ENCODE measurements at regions not wholly inside any gene's neighbourhood (a gene's known extent, or its start where the extent isn't known, plus 50 kb on each side); places are given as distances from the start of the nearest gene placed in this dataset.

GRCh38 chr7:156274557-156274956 lies 366.0 kb upstream of the RNF32 start:
- Histone ChIP-seq H3K27ac (ENCODE audit: poor library complexity, severe bottlenecking) (no peak overlapping the region), H3K4me3 (ENCODE audit: severe bottlenecking) (no peak overlapping the region), H3K27me3 (ENCODE audit: insufficient read depth, poor library complexity, severe bottlenecking) (peaks cover 4% of the 10 kb centered on the region), H3K9me3 (ENCODE audit: severe bottlenecking) (no peaks in the 10 kb centered on the region), H3K4me1 (ENCODE audit: insufficient read depth, poor library complexity, severe bottlenecking) (no peaks in the 10 kb centered on the region), H3K36me3 (ENCODE audit: low read depth) (no peaks in the 10 kb centered on the region)
- no peak for TF ChIP-seq CTCF (IDR thresholded peaks at IDR 0.05; ENCODE audit: poor library complexity, severe bottlenecking)
- no peak for DNase-seq (ENCODE audit: low spot score)
- no peak for ATAC-seq (ENCODE audit: low read depth)

DNA sequence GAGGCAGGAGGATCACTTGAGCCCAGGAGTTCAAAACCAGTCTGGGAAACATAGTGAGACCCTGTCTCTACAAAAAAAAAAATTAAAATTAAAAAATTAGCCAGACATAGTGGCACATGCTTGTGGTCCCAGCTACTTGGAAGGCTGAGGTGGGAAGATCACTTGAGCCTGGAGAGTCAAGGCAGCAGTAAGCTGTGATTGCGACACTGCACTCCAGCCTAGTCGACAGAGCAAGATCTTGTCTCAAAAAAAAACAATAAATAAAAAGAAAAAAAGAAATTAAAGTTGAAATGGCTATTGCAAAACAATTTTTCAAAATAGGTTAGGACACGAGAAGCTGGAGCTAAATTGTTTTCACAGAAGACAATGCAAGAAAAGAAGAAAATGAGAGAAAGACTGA lies 379.0 kb upstream of the RNF32 start:
- no peak for DNase-seq (ENCODE audit: low spot score)
- Histone ChIP-seq H3K27me3 (ENCODE audit: insufficient read depth, poor library complexity, severe bottlenecking) (no peaks in the 10 kb centered on the region), H3K36me3 (ENCODE audit: low read depth) (no peaks in the 10 kb centered on the region), H3K27ac (ENCODE audit: poor library complexity, severe bottlenecking) (no peak overlapping the region), H3K4me3 (ENCODE audit: severe bottlenecking) (no peak overlapping the region), H3K4me1 (ENCODE audit: insufficient read depth, poor library complexity, severe bottlenecking) (no peaks in the 10 kb centered on the region), H3K9me3 (ENCODE audit: severe bottlenecking) (no peaks in the 10 kb centered on the region)
- no peak for TF ChIP-seq CTCF (IDR thresholded peaks at IDR 0.05; ENCODE audit: poor library complexity, severe bottlenecking)
- no peak for ATAC-seq (ENCODE audit: low read depth)

GRCh38 chr7:156257904-156258303 lies 382.7 kb upstream of the RNF32 start:
- no peaks in the 10 kb centered on the region for H3K9me3 ChIP-seq (ENCODE audit: severe bottlenecking)
- TF ChIP-seq CTCF (IDR thresholded peaks at IDR 0.05; ENCODE audit: poor library complexity, severe bottlenecking): no peak
- no peaks in the 10 kb centered on the region for H3K27me3 ChIP-seq (ENCODE audit: insufficient read depth, poor library complexity, severe bottlenecking)
- DNase-seq (ENCODE audit: low spot score): no peak
- ATAC-seq (ENCODE audit: low read depth): no peak
- no peak overlapping the region for H3K4me3 ChIP-seq (ENCODE audit: severe bottlenecking)
- H3K36me3 ChIP-seq (ENCODE audit: low read depth): no peaks in the 10 kb centered on the region
- no peak overlapping the region for H3K27ac ChIP-seq (ENCODE audit: poor library complexity, severe bottlenecking)
- no peaks in the 10 kb centered on the region for H3K4me1 ChIP-seq (ENCODE audit: insufficient read depth, poor library complexity, severe bottlenecking)

GRCh38 chr7:156255635-156256034 lies 384.9 kb upstream of the RNF32 start:
- Histone ChIP-seq H3K4me1 (ENCODE audit: insufficient read depth, poor library complexity, severe bottlenecking) (no peaks in the 10 kb centered on the region), H3K9me3 (ENCODE audit: severe bottlenecking) (no peaks in the 10 kb centered on the region), H3K27me3 (ENCODE audit: insufficient read depth, poor library complexity, severe bottlenecking) (no peaks in the 10 kb centered on the region), H3K27ac (ENCODE audit: poor library complexity, severe bottlenecking) (no peak overlapping the region), H3K36me3 (ENCODE audit: low read depth) (no peaks in the 10 kb centered on the region), H3K4me3 (ENCODE audit: severe bottlenecking) (no peak overlapping the region)
- DNase-seq (ENCODE audit: low spot score): no peak
- no peak for TF ChIP-seq CTCF (IDR thresholded peaks at IDR 0.05; ENCODE audit: poor library complexity, severe bottlenecking)
- no peak for ATAC-seq (ENCODE audit: low read depth)

DNA sequence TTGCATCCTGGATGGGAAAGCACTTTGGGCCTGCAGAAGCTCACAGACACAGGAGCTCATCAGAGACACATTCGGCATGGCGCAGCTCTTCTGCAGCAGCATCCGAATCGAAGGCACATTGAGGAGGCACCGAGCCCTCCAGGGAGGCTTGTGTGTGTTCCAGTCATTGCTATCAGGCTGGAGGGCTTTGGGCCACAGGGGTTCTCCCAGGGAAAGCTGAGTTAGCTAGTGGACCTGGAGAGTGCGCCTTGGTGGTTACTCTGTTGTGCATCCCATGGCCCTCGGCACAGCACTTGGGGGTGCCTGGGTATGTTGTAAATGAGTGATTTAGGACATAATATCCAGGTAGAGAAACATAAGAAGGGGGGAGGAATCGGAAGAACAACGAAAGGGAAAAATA lies 388.7 kb upstream of the RNF32 start:
- no peaks in the 10 kb centered on the region for H3K27me3 ChIP-seq (ENCODE audit: insufficient read depth, poor library complexity, severe bottlenecking)
- no peaks in the 10 kb centered on the region for H3K4me1 ChIP-seq (ENCODE audit: insufficient read depth, poor library complexity, severe bottlenecking)
- no peaks in the 10 kb centered on the region for H3K9me3 ChIP-seq (ENCODE audit: severe bottlenecking)
- no peak for TF ChIP-seq CTCF (IDR thresholded peaks at IDR 0.05; ENCODE audit: poor library complexity, severe bottlenecking)
- no peak for DNase-seq (ENCODE audit: low spot score)
- no peaks in the 10 kb centered on the region for H3K36me3 ChIP-seq (ENCODE audit: low read depth)
- no peak overlapping the region for H3K27ac ChIP-seq (ENCODE audit: poor library complexity, severe bottlenecking)
- H3K4me3 ChIP-seq (ENCODE audit: severe bottlenecking): no peak overlapping the region
- ATAC-seq (ENCODE audit: low read depth): no peak

Measured in RWPE2 (cell line).